ENCODE measurements at regions not wholly inside any gene's neighbourhood (a gene's known extent, or its start where the extent isn't known, plus 50 kb on each side); places are given as distances from the start of the nearest gene placed in this dataset.

DNA sequence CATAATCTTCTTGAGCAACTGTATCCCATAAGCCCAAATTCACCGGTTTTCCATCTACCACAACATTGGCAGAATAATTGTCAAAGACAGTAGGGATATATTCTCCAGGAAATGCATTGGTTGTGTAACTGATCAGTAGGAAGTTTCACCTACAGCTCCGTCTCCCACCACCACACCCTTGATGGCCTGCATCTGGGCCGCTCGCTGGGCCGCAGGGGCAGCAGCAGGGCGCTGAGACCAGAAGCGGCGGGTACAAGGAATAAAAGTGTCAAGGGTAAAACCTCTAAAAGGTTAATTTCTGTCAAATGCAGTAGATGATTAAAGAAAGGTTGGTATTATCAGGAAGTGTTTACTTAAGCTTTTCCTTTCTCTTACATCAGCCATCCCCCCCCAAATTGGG, 167.6 kb upstream of the DKK2 start:
- H3K4me1 ChIP-seq = no peaks in the 10 kb centered on the region
- intact Hi-C loops (cut with DNase I; ENCODE audit: low total_unique reads) = no loop called here
- no peak overlapping the region for H3K27ac ChIP-seq
- H3K27me3 ChIP-seq = no peaks in the 10 kb centered on the region
- H3K9me3 ChIP-seq = no peaks in the 10 kb centered on the region
- TF ChIP-seq, protein P1, sequence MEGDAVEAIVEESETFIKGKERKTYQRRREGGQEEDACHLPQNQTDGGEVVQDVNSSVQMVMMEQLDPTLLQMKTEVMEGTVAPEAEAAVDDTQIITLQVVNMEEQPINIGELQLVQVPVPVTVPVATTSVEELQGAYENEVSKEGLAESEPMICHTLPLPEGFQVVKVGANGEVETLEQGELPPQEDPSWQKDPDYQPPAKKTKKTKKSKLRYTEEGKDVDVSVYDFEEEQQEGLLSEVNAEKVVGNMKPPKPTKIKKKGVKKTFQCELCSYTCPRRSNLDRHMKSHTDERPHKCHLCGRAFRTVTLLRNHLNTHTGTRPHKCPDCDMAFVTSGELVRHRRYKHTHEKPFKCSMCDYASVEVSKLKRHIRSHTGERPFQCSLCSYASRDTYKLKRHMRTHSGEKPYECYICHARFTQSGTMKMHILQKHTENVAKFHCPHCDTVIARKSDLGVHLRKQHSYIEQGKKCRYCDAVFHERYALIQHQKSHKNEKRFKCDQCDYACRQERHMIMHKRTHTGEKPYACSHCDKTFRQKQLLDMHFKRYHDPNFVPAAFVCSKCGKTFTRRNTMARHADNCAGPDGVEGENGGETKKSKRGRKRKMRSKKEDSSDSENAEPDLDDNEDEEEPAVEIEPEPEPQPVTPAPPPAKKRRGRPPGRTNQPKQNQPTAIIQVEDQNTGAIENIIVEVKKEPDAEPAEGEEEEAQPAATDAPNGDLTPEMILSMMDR (IDR thresholded peaks at IDR 0.05) = no peak
- H3K36me3 ChIP-seq = no peaks in the 10 kb centered on the region
- no peak for DNase-seq
- no peak overlapping the region for H3K4me3 ChIP-seq

DNA sequence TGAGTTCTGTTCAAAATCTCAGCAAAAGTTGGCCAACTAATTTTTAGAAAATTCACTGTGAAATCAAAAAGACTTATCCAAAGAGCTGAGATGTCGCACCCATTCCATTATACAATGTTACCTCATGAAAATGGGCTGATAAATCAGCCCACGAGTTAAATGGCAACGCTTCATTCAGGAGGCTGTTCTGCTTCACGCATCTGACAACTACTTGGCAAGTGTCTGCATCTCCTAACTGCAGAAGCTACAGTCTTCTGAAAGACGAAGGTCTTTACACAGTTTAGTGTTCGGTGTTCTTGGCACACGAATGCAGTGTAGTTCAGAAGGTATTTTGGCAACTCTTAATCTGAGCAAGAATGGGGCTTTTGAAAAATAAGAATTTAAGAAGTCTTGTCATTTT, 166.6 kb upstream of the DKK2 start:
- Histone ChIP-seq H3K9me3 (no peaks in the 10 kb centered on the region), H3K27ac (no peak overlapping the region), H3K36me3 (no peaks in the 10 kb centered on the region), H3K27me3 (no peaks in the 10 kb centered on the region), H3K4me1 (no peaks in the 10 kb centered on the region), H3K4me3 (no peak overlapping the region)
- intact Hi-C loops (cut with DNase I; ENCODE audit: low total_unique reads) = no loop called here
- no peak for DNase-seq
- TF ChIP-seq, protein P1 (IDR thresholded peaks at IDR 0.05) = no peak

DNA sequence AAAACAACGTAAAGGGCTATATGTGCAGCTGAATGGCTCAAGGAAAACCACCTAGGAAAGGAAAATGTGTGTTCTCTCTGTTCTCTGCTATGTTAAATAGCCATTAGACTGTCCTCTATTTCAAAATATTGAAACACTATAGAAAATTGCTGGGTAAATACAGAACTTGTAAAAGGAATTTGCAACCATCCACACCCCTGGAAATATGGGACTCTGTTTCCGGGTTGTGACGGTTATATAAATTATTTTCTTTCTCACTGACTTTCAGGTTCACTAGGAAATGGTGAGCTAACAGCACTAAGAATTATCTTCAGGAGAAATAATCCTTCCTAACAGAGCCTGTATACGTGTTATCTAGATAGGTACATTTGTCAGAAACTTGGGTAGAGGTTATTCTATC, 161.0 kb upstream of the DKK2 start:
- TF ChIP-seq, protein P1 (IDR thresholded peaks at IDR 0.05) = no peak
- H3K27ac ChIP-seq = no peak overlapping the region
- intact Hi-C loops (cut with DNase I; ENCODE audit: low total_unique reads) = no loop called here
- H3K4me1 ChIP-seq = no peaks in the 10 kb centered on the region
- H3K36me3 ChIP-seq = no peaks in the 10 kb centered on the region
- H3K9me3 ChIP-seq = no peaks in the 10 kb centered on the region
- H3K27me3 ChIP-seq = no peaks in the 10 kb centered on the region
- no peak for DNase-seq
- H3K4me3 ChIP-seq = no peak overlapping the region

DNA sequence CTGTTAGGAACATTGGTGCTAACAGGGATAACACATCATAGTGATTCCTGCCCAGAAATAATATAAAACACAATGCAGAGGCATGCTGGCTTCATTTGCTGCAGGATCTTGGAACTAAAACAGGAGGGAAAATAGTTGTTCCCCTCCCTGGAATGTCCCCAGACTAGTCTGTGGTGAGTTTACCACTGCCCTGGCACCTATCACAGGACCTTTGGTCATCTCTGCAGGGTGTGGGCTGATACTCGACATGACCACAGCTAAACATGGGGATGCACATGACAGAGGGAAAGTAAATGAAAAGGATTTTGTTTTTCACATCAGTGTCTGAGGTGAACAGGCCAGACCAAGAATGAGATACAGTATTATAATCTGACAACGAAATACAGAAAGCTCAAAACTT, 160.2 kb upstream of the DKK2 start:
- TF ChIP-seq, protein P1 (IDR thresholded peaks at IDR 0.05) = no peak
- H3K4me3 ChIP-seq = no peak overlapping the region
- H3K4me1 ChIP-seq = no peaks in the 10 kb centered on the region
- H3K36me3 ChIP-seq = no peaks in the 10 kb centered on the region
- no peak overlapping the region for H3K27ac ChIP-seq
- intact Hi-C loops (cut with DNase I; ENCODE audit: low total_unique reads) = no loop called here
- DNase-seq = no peak
- no peaks in the 10 kb centered on the region for H3K9me3 ChIP-seq
- H3K27me3 ChIP-seq = no peaks in the 10 kb centered on the region

DNA sequence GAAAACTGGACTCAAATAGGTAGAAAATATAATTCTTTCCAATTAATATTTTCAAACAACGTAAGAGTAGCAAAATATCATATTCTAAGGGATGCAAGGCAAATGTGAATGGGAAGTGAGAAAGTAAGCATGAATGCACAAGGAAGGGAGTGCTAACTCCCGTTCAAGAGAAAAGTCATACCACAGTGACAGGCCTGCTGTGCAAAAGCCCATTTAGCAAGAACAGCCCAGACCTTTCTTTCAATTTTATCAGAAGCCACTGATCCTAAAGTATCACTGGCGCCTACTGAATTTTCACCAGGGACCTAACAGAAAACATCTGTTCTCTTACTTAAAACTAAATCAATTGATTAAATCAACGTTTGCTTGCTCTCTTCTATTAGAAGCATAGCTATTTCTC, 157.9 kb upstream of the DKK2 start:
- no peak overlapping the region for H3K4me3 ChIP-seq
- TF ChIP-seq, protein P1 (IDR thresholded peaks at IDR 0.05) = no peak
- no peaks in the 10 kb centered on the region for H3K9me3 ChIP-seq
- H3K27ac ChIP-seq = no peak overlapping the region
- DNase-seq = no peak
- no peaks in the 10 kb centered on the region for H3K27me3 ChIP-seq
- intact Hi-C loops (cut with DNase I; ENCODE audit: low total_unique reads) = no loop called here
- no peaks in the 10 kb centered on the region for H3K4me1 ChIP-seq
- no peaks in the 10 kb centered on the region for H3K36me3 ChIP-seq

DNA sequence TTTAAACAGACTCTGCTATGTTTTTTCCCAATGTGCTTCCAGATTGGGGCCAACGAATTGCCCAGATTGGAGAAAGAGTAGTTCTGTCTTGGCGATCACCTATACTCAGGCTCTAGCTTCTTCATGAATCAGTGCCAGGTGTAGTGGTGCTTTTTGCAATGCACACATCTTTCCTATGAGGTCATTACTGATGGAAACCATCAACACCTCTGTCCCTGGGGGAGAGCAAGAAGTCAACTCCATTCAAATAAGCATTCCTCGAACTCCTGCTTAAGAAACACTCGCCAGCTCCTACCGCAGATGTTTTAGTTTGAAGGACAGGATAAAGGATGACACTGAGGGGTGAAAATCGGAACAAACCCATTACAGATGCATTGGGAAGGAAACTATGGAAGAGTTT, 156.5 kb upstream of the DKK2 start:
- intact Hi-C loops (cut with DNase I; ENCODE audit: low total_unique reads) = no loop called here
- H3K4me1 ChIP-seq = no peaks in the 10 kb centered on the region
- no peak for DNase-seq
- no peaks in the 10 kb centered on the region for H3K9me3 ChIP-seq
- TF ChIP-seq, protein P1 (IDR thresholded peaks at IDR 0.05) = no peak
- no peaks in the 10 kb centered on the region for H3K27me3 ChIP-seq
- no peak overlapping the region for H3K27ac ChIP-seq
- no peak overlapping the region for H3K4me3 ChIP-seq
- no peaks in the 10 kb centered on the region for H3K36me3 ChIP-seq
